ENCODE measurements at regions not wholly inside any gene's neighbourhood (a gene's known extent, or its start where the extent isn't known, plus 50 kb on each side); places are given as distances from the start of the nearest gene placed in this dataset.

DNA sequence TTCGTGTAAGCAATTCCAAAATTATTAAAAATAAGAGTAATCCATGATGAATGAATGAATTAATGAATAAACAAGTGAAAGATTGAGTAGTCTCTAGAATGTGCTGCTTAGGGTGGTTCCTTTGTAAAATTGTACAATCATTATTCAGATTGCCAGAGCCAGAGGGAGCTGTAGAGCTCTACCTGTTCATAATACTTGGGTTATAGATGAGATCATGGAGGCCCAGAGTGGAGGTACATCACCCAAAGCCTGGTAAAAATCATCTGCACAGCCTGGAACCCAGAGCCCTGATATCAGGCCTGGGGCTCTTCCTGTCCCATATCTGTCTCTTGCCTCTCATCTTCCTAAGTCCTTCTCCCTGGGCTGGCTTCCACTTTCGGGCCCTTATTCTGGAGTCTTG lies 297.2 kb downstream of the RPLP1 start:
- Histone ChIP-seq H3K4me1 (ENCODE audit: low read length) (peaks cover 19% of the 10 kb centered on the region), H3K27me3 (ENCODE audit: low read length) (no peaks in the 10 kb centered on the region), H3K9ac (ENCODE audit: low read length) (no peak overlapping the region), H3K36me3 (ENCODE audit: insufficient read depth, low read length) (no peaks in the 10 kb centered on the region), H3K79me2 (ENCODE audit: low read length) (no peaks in the 10 kb centered on the region), H4K20me1 (ENCODE audit: insufficient read depth, low read depth, low read length) (no peaks in the 10 kb centered on the region), H2AFZ (ENCODE audit: low read length) (no peak overlapping the region), H3K9me3 (ENCODE audit: low read length) (no peaks in the 10 kb centered on the region), H3K9me2 (replicated peaks; ENCODE audit: insufficient read depth, low read length) (no peaks in the 10 kb centered on the region), H3K4me2 (ENCODE audit: low read depth, low read length, poor library complexity, severe bottlenecking) (no peak overlapping the region), H3K4me3 (ENCODE audit: low read length) (no peak overlapping the region), H3K27ac (ENCODE audit: low read length) (no peak overlapping the region)
- DNase-seq = peak; percentile 82

GRCh38 chr15:69750253-69750652 lies 297.6 kb downstream of the RPLP1 start:
- H3K4me2 ChIP-seq (ENCODE audit: low read depth, low read length, poor library complexity, severe bottlenecking) = no peak overlapping the region
- H3K9me2 ChIP-seq (replicated peaks; ENCODE audit: insufficient read depth, low read length) = no peaks in the 10 kb centered on the region
- H3K9me3 ChIP-seq (ENCODE audit: low read length) = no peaks in the 10 kb centered on the region
- peak; percentile 32 for DNase-seq
- H3K27ac ChIP-seq (ENCODE audit: low read length) = no peak overlapping the region
- no peaks in the 10 kb centered on the region for H3K36me3 ChIP-seq (ENCODE audit: insufficient read depth, low read length)
- no peak overlapping the region for H2AFZ ChIP-seq (ENCODE audit: low read length)
- H3K4me3 ChIP-seq (ENCODE audit: low read length) = no peak overlapping the region
- H3K27me3 ChIP-seq (ENCODE audit: low read length) = no peaks in the 10 kb centered on the region
- H3K79me2 ChIP-seq (ENCODE audit: low read length) = no peaks in the 10 kb centered on the region
- no peaks in the 10 kb centered on the region for H4K20me1 ChIP-seq (ENCODE audit: insufficient read depth, low read depth, low read length)
- H3K9ac ChIP-seq (ENCODE audit: low read length) = no peak overlapping the region
- H3K4me1 ChIP-seq (ENCODE audit: low read length) = peaks cover 20% of the 10 kb centered on the region

GRCh38 chr15:69751147-69751546 lies 298.5 kb downstream of the RPLP1 start:
- no peaks in the 10 kb centered on the region for H3K9me2 ChIP-seq (replicated peaks; ENCODE audit: insufficient read depth, low read length)
- H3K9ac ChIP-seq (ENCODE audit: low read length) = no peak overlapping the region
- no peaks in the 10 kb centered on the region for H3K36me3 ChIP-seq (ENCODE audit: insufficient read depth, low read length)
- no peak overlapping the region for H3K27ac ChIP-seq (ENCODE audit: low read length)
- H3K27me3 ChIP-seq (ENCODE audit: low read length) = no peaks in the 10 kb centered on the region
- H3K9me3 ChIP-seq (ENCODE audit: low read length) = no peaks in the 10 kb centered on the region
- no peak overlapping the region for H3K4me2 ChIP-seq (ENCODE audit: low read depth, low read length, poor library complexity, severe bottlenecking)
- H2AFZ ChIP-seq (ENCODE audit: low read length) = no peak overlapping the region
- no peak overlapping the region for H3K4me3 ChIP-seq (ENCODE audit: low read length)
- H3K79me2 ChIP-seq (ENCODE audit: low read length) = no peaks in the 10 kb centered on the region
- no peak for DNase-seq
- H4K20me1 ChIP-seq (ENCODE audit: insufficient read depth, low read depth, low read length) = no peaks in the 10 kb centered on the region
- peaks cover 25% of the 10 kb centered on the region for H3K4me1 ChIP-seq (ENCODE audit: low read length)

DNA sequence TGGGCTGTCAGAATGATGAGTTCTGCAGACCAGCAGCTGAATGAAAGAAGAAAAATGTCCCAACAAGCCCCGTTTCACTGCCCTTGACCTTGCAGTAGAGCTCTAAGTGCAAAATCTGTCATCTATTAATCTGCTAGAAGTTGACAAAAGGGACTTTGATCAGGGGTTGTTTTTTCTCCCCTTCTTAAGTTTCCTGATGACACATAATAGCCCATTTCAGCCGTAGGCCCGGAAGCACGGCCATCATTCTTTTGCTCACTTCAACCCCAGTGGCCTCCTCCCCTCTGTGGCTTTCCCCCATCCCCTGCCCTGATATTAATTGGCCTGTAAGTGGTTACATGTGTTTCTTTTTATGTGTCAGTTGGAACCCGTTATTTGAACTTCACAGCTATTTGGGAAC lies 298.9 kb downstream of the RPLP1 start:
- no peak overlapping the region for H2AFZ ChIP-seq (ENCODE audit: low read length)
- no peak overlapping the region for H3K27ac ChIP-seq (ENCODE audit: low read length)
- H3K9ac ChIP-seq (ENCODE audit: low read length) = no peak overlapping the region
- no peaks in the 10 kb centered on the region for H3K9me3 ChIP-seq (ENCODE audit: low read length)
- no peak overlapping the region for H3K4me2 ChIP-seq (ENCODE audit: low read depth, low read length, poor library complexity, severe bottlenecking)
- no peaks in the 10 kb centered on the region for H4K20me1 ChIP-seq (ENCODE audit: insufficient read depth, low read depth, low read length)
- no peaks in the 10 kb centered on the region for H3K9me2 ChIP-seq (replicated peaks; ENCODE audit: insufficient read depth, low read length)
- no peak for DNase-seq
- no peaks in the 10 kb centered on the region for H3K27me3 ChIP-seq (ENCODE audit: low read length)
- H3K36me3 ChIP-seq (ENCODE audit: insufficient read depth, low read length) = no peaks in the 10 kb centered on the region
- no peak overlapping the region for H3K4me3 ChIP-seq (ENCODE audit: low read length)
- H3K4me1 ChIP-seq (ENCODE audit: low read length) = peaks cover 27% of the 10 kb centered on the region
- no peaks in the 10 kb centered on the region for H3K79me2 ChIP-seq (ENCODE audit: low read length)

GRCh38 chr15:69753867-69754266 lies 301.2 kb downstream of the RPLP1 start:
- no peak for DNase-seq
- H3K79me2 ChIP-seq (ENCODE audit: low read length) = no peaks in the 10 kb centered on the region
- peaks cover 31% of the 10 kb centered on the region for H3K4me1 ChIP-seq (ENCODE audit: low read length)
- H3K36me3 ChIP-seq (ENCODE audit: insufficient read depth, low read length) = no peaks in the 10 kb centered on the region
- no peak overlapping the region for H3K9ac ChIP-seq (ENCODE audit: low read length)
- H3K27me3 ChIP-seq (ENCODE audit: low read length) = no peaks in the 10 kb centered on the region
- H4K20me1 ChIP-seq (ENCODE audit: insufficient read depth, low read depth, low read length) = no peaks in the 10 kb centered on the region
- H3K4me3 ChIP-seq (ENCODE audit: low read length) = no peak overlapping the region
- no peaks in the 10 kb centered on the region for H3K9me3 ChIP-seq (ENCODE audit: low read length)
- no peak overlapping the region for H3K27ac ChIP-seq (ENCODE audit: low read length)
- H3K4me2 ChIP-seq (ENCODE audit: low read depth, low read length, poor library complexity, severe bottlenecking) = no peak overlapping the region
- H2AFZ ChIP-seq (ENCODE audit: low read length) = no peak overlapping the region
- H3K9me2 ChIP-seq (replicated peaks; ENCODE audit: insufficient read depth, low read length) = no peaks in the 10 kb centered on the region

- Histone ChIP-seq H3K27ac (ENCODE audit: low read length) (no peak overlapping the region), H2AFZ (ENCODE audit: low read length) (no peak overlapping the region), H3K36me3 (ENCODE audit: insufficient read depth, low read length) (no peaks in the 10 kb centered on the region), H3K9ac (ENCODE audit: low read length) (no peak overlapping the region), H3K27me3 (ENCODE audit: low read length) (no peaks in the 10 kb centered on the region), H3K4me3 (ENCODE audit: low read length) (no peak overlapping the region), H3K4me1 (ENCODE audit: low read length) (peaks cover 34% of the 10 kb centered on the region), H3K79me2 (ENCODE audit: low read length) (no peaks in the 10 kb centered on the region), H4K20me1 (ENCODE audit: insufficient read depth, low read depth, low read length) (no peaks in the 10 kb centered on the region), H3K9me3 (ENCODE audit: low read length) (no peaks in the 10 kb centered on the region), H3K4me2 (ENCODE audit: low read depth, low read length, poor library complexity, severe bottlenecking) (no peak overlapping the region), H3K9me2 (replicated peaks; ENCODE audit: insufficient read depth, low read length) (no peaks in the 10 kb centered on the region)
- DNase-seq = peak; percentile 22
Observed at GRCh38 chr15:69754313-69754712, 301.7 kb downstream of the RPLP1 start.

DNA sequence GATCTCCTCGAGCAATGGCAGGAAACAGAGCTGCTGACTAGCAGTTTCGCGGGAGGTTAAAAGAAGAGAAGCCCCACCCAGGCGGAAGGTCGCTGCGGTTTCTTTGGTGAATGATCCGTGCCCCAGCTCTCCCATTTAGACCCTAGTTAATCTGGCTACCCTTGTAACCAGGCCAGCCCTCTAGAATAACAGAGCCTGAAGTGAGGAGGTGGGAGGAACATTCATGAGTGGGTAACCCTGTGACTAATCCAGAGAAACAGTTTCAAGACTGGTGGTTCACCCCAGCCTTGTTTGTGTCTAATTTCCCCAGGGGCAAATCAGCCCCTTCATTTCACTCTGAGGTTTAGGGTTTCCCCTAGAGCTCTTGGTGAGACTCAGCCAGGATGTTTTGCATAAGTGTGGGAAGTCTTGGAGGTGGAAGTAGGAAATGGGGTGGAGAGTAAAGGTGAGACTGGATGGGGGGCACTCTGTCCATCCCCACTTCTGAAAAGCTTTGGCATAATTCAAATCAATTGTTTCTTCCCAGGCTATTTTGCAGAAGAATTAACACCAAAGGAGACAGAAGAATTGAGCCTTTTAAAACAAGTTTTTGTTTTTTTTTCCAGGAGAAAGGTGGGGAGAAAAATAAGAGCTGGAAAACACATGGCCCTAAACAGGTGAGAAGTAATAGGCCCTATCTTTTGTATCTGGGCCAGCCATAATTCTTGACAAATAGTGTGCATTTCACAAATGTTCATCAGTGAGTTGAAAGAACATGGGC lies 303.1 kb downstream of the RPLP1 start:
- Histone ChIP-seq H3K4me1 (ENCODE audit: low read length) (peaks cover 40% of the 10 kb centered on the region), H4K20me1 (ENCODE audit: insufficient read depth, low read depth, low read length) (no peaks in the 10 kb centered on the region), H3K9me3 (ENCODE audit: low read length) (no peaks in the 10 kb centered on the region), H3K9ac (ENCODE audit: low read length) (0 out of 2 replicates have a peak overlapping the region, but pooled peaks have one; percentile 16), H3K4me2 (ENCODE audit: low read depth, low read length, poor library complexity, severe bottlenecking) (peak overlapping the region; percentile 52), H3K27me3 (ENCODE audit: low read length) (no peaks in the 10 kb centered on the region), H3K79me2 (ENCODE audit: low read length) (no peaks in the 10 kb centered on the region), H3K27ac (ENCODE audit: low read length) (no peak overlapping the region), H3K9me2 (replicated peaks; ENCODE audit: insufficient read depth, low read length) (no peaks in the 10 kb centered on the region), H3K4me3 (ENCODE audit: low read length) (no peak overlapping the region), H3K36me3 (ENCODE audit: insufficient read depth, low read length) (no peaks in the 10 kb centered on the region), H2AFZ (ENCODE audit: low read length) (no peak overlapping the region)
- peak; percentile 60 for DNase-seq

DNA sequence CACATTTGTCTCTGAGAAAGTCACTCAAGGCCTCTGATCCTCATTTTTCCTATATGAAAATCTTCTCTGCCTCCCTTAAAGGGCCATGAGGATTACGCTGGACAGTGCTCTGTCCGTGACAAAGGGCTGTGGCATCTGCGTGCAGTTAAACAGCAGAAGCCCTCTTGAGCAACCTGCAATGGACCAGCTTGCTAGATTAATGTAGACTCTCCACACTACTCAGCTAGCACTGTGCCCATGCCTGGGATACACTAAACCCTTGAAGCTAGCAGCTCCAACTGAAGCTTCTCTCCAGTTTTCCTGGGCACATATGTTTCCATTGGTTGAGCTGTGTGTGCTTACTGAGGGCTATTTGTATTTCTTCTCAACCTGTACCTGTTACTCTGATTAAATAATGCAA lies 303.8 kb downstream of the RPLP1 start:
- Histone ChIP-seq H3K4me1 (ENCODE audit: low read length) (peaks cover 45% of the 10 kb centered on the region), H4K20me1 (ENCODE audit: insufficient read depth, low read depth, low read length) (no peaks in the 10 kb centered on the region), H2AFZ (ENCODE audit: low read length) (no peak overlapping the region), H3K9me2 (replicated peaks; ENCODE audit: insufficient read depth, low read length) (no peaks in the 10 kb centered on the region), H3K4me3 (ENCODE audit: low read length) (no peak overlapping the region), H3K4me2 (ENCODE audit: low read depth, low read length, poor library complexity, severe bottlenecking) (no peak overlapping the region), H3K27ac (ENCODE audit: low read length) (no peak overlapping the region), H3K9ac (ENCODE audit: low read length) (no peak overlapping the region), H3K36me3 (ENCODE audit: insufficient read depth, low read length) (no peaks in the 10 kb centered on the region), H3K79me2 (ENCODE audit: low read length) (no peaks in the 10 kb centered on the region), H3K27me3 (ENCODE audit: low read length) (no peaks in the 10 kb centered on the region), H3K9me3 (ENCODE audit: low read length) (no peaks in the 10 kb centered on the region)
- DNase-seq = no peak

All from Karpas-422 (cell line).